SK-N-MC (cell line): ENCODE measurements at regions not wholly inside any gene's neighbourhood (a gene's known extent, or its start where the extent isn't known, plus 50 kb on each side); places are given as distances from the start of the nearest gene placed in this dataset.

Experiments used
- EZH2 ChIP-seq: fragments of 200-600 bp; sonication (generic); IDR thresholded peaks from one replicate; pipeline ENCODE4 v1.6.1; 2017; ENCODE audit warnings: antibody characterized with exemption
- POLR2AphosphoS5 ChIP-seq: IDR thresholded peaks from 2 replicates; pipeline ENCODE4 v1.6.1; 2012; ENCODE audit warnings: mild to moderate bottlenecking, low read depth, low read length, borderline replicate concordance

GRCh38 chr3:127135241-127136023 lies 57.5 kb upstream of the PRR23E start:
- TF ChIP-seq EZH2 (no peak), POLR2AphosphoS5 (no peak)
